UCSD-AML1 (cell line): ENCODE measurements at regions not wholly inside any gene's neighbourhood (a gene's known extent, or its start where the extent isn't known, plus 50 kb on each side); places are given as distances from the start of the nearest gene placed in this dataset.
A peak's percentile ranks its signal among the peaks of the same experiment; 100 is the strongest.
"Not testable (repeated sequence)": the region's sequence is repeated elsewhere in the genome, so short reads cannot be mapped to it uniquely, and the experiment has no call there.

Experiments used
- DNase-seq: peaks from one replicate; lab custom pipeline; 2025; ENCODE audit not compliant: unreplicated experiment; lab: John Stamatoyannopoulos, UW

DNA sequence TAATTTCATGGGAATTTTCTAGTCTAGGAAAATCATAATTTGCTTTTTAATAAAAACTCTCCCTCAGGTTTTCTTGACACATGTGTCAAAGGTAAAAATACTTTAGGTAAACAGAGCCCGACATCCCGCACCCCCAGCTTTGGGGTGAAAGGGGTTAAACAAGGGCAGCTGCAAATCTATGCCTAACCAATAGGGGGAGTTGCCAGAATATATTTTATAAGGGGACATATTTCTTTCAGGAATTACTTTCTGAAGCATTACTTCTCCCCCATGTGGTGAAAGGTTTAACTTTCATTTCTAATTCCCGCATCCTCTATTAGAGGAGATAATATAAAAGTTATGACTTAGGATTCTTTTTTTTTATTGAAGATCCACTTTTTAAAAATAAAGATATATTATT lies 53.9 kb upstream of the HEPH start:
- DNase-seq: peak; percentile 8

- not testable (repeated sequence) for DNase-seq
Measured at GRCh38 chrX:66107860-66108259, 56.2 kb upstream of the HEPH start.

GRCh38 chrX:66102398-66102797 lies 61.6 kb upstream of the HEPH start:
- not testable (repeated sequence) for DNase-seq

GRCh38 chrX:66098162-66098561 lies 58.3 kb upstream of the VSIG4 start:
- no peak for DNase-seq

- DNase-seq: not testable (repeated sequence)
Measured at GRCh38 chrX:66096987-66097386, 57.1 kb upstream of the VSIG4 start.

DNA sequence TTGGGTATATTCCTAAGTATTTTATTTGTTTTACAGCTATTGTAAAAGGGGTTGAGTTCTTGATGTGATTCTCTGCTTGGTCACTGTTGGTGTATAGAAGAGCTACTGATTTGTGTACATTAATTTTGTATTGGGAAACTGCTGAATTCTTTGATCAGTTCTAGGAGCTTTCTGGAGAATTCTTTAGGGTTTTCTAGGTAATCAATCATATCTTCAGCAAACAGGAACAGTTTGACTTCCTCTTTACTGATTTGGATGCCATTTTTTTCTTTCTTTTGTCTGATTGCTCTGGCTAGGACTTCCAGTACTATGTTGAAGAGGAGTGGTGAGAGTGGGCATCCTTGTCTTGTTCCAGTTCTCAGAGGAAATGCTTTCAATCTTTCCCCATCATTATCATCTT lies 50.1 kb upstream of the VSIG4 start:
- not testable (repeated sequence) for DNase-seq
